K562 (cell line): ENCODE measurements at regions not wholly inside any gene's neighbourhood (a gene's known extent, or its start where the extent isn't known, plus 50 kb on each side); places are given as distances from the start of the nearest gene placed in this dataset.

ENCODE experiments used
- CBX5 ChIP-seq: IDR thresholded peaks from 2 replicates; pipeline ENCODE4 v1.6.1; 2014; ENCODE audit warnings: low read depth, borderline replicate concordance
- CREM ChIP-seq: IDR thresholded peaks from 2 replicates; pipeline ENCODE4 v1.6.1; 2014; ENCODE audit warnings: antibody characterized with exemption, low read depth
- LARP7 ChIP-seq: fragments of 450-650 bp; IDR thresholded peaks from 2 replicates; pipeline ENCODE4 v1.6.1; 2016
- MBD2 ChIP-seq: sonication (generic); IDR thresholded peaks from 2 replicates; pipeline ENCODE4 v1.6.1; 2016; ENCODE audit warnings: low read depth, borderline replicate concordance
- NEUROD1 ChIP-seq: fragments of 150-350 bp; IDR thresholded peaks from 2 replicates; pipeline ENCODE4 v1.6.1; 2014; ENCODE audit warnings: borderline replicate concordance, low read length, low read depth; ENCODE audit not compliant: partially characterized antibody
- PRMT5 ChIP-seq: sonication (generic); formaldehyde crosslinking; IDR thresholded peaks from 2 replicates; pipeline ENCODE4 v1.5.0; 2020; ENCODE audit warnings: missing genetic modification reagents
- RAD51 ChIP-seq: fragments of 450-650 bp; IDR thresholded peaks from 2 replicates; pipeline ENCODE4 v1.7.1; 2016; ENCODE audit warnings: low read depth, mild to moderate bottlenecking, borderline replicate concordance
- RCOR1 ChIP-seq, 2 experiments: IDR thresholded peaks; 2 replicates each; pipeline ENCODE4 v1.6.1; 2012; ENCODE audit warnings: low read depth in 2 of 2, low read length in 2 of 2, borderline replicate concordance in 1 of 2, improper control_type of control experiment in 1 of 2
- SMAD2 ChIP-seq: fragments of 150-350 bp; IDR thresholded peaks from 2 replicates; pipeline ENCODE4 v1.6.1; 2014; ENCODE audit warnings: low read depth, mild to moderate bottlenecking, low read length
- ZKSCAN8 ChIP-seq: fragments of 200-800 bp; sonication (Bioruptor generic); IDR thresholded peaks from 2 replicates; pipeline ENCODE4 v1.6.1; 2016; ENCODE audit warnings: missing genetic modification characterization, missing compliant biosample characterization
- ZNF174 ChIP-seq: fragments of 250-450 bp; sonication (Bioruptor Pico); IDR thresholded peaks from 2 replicates; pipeline ENCODE4 v1.4.0; 2020; ENCODE audit warnings: mild to moderate bottlenecking
- ZNF444 ChIP-seq: fragments of 250-450 bp; sonication (Bioruptor Pico); IDR thresholded peaks from 2 replicates; pipeline ENCODE4 v1.4.0; 2020; ENCODE audit warnings: mild to moderate bottlenecking, moderate library complexity
- TF ChIP-seq, protein P1 (sequence below): fragments of 250-450 bp; sonication (Bioruptor Pico); IDR thresholded peaks from 2 replicates; pipeline ENCODE4 v1.5.0; 2021

DNA sequence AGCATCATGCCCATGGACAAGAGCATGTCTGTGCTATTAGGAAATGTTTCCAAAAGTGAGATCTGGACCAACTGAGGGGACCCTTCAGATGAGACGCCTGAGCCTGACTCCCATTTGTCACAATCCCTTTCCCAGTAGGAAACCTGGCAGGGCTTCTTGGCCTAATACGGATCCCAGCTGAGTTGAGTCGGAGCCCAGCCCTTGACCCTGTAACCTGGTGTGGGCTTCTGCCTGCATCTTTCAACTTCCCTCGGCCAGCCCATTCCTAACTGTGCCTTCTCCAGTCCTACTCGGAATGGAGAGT, 148.3 kb downstream of the IRX2 start (continued):
- TF ChIP-seq, protein P1, sequence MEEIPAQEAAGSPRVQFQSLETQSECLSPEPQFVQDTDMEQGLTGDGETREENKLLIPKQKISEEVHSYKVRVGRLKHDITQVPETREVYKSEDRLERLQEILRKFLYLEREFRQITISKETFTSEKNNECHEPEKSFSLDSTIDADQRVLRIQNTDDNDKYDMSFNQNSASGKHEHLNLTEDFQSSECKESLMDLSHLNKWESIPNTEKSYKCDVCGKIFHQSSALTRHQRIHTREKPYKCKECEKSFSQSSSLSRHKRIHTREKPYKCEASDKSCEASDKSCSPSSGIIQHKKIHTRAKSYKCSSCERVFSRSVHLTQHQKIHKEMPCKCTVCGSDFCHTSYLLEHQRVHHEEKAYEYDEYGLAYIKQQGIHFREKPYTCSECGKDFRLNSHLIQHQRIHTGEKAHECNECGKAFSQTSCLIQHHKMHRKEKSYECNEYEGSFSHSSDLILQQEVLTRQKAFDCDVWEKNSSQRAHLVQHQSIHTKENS (CRISPR knock-in tag), result no peak
- TF ChIP-seq CBX5 (no peak), NEUROD1 (no peak), ZKSCAN8 (CRISPR knock-in tag) (no peak), LARP7 (no peak), ZNF174 (CRISPR knock-in tag) (no peak), ZNF444 (no peak), MBD2 (no peak), RCOR1 (IDR thresholded peaks at IDR 0.05; ENCODE audit: borderline replicate concordance in 1 of 2, low read depth in 2 of 2, low read length in 2 of 2) (no peak), PRMT5 (no peak), RAD51 (no peak), CREM (no peak), SMAD2 (no peak)
